ENCODE measurements at regions not wholly inside any gene's neighbourhood (a gene's known extent, or its start where the extent isn't known, plus 50 kb on each side); places are given as distances from the start of the nearest gene placed in this dataset.

DNA sequence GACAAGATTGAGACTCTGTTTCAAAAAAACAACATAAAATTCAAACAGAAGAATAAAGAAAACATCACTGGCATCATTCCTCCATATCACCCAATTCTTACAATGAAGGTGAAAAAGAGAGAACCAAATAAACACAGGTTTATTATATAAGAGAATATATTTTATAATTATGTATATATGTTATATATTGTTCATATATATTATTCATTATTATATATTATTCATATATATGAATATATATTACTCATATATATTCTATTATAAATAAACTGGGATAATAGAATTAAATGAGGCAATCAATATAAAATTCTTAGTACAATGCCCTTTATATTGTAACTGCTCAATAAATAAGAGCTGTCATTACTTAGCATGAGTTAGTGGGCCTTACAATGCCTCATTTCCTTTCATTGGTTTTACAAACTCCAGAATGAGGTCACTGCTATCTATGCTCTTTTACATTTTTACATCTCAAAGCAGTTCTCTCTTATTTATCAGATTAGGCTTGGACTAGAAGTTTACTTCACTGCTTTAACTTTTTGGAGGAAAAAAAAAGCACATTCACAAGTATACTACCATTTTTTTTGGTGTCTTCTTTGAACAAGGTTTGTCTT, 135.5 kb upstream of the TTC14 start:
- Histone ChIP-seq H3K9me3 (no peaks in the 10 kb centered on the region), H3K27ac (no peak overlapping the region), H3K4me3 (no peak overlapping the region), H3K27me3 (no peaks in the 10 kb centered on the region), H3K4me1 (no peaks in the 10 kb centered on the region), H3K36me3 (no peaks in the 10 kb centered on the region)
- intact Hi-C loops (cut with DNase I; ENCODE audit: low total_unique reads) (no loop called here), in situ Hi-C loops (cut with MboI; ENCODE audit: low sequenced_read_pairs in 4 of 4) (no loop called here)
- no peak for TF ChIP-seq POLR2A (IDR thresholded peaks at IDR 0.05)
- TF ChIP-seq, protein P1, sequence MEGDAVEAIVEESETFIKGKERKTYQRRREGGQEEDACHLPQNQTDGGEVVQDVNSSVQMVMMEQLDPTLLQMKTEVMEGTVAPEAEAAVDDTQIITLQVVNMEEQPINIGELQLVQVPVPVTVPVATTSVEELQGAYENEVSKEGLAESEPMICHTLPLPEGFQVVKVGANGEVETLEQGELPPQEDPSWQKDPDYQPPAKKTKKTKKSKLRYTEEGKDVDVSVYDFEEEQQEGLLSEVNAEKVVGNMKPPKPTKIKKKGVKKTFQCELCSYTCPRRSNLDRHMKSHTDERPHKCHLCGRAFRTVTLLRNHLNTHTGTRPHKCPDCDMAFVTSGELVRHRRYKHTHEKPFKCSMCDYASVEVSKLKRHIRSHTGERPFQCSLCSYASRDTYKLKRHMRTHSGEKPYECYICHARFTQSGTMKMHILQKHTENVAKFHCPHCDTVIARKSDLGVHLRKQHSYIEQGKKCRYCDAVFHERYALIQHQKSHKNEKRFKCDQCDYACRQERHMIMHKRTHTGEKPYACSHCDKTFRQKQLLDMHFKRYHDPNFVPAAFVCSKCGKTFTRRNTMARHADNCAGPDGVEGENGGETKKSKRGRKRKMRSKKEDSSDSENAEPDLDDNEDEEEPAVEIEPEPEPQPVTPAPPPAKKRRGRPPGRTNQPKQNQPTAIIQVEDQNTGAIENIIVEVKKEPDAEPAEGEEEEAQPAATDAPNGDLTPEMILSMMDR (IDR thresholded peaks at IDR 0.05 in 4 of 5, conservative IDR thresholded peaks at IDR 0.05 in 1 of 5): no peak
- no peak for ATAC-seq
- DNase-seq: no peak

DNA sequence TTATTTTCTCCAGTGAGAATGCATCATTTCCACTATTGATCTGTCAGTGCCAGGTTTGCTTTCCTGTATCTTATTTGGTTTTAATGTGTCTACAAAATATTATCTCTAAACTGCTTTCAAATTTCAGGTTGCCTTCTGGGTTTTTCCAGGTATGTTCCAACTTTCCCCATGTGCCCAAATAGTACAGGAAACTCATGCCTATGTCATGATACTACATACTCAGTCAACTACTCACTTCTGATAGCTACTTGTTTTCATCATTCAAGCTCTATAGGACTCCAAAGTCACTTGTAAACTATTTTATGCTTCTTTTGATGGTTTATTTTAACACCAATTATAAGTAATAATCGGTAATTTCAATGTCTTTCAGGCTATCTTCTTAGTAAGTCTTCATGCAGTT, 134.8 kb upstream of the TTC14 start:
- Histone ChIP-seq H3K4me3 (no peak overlapping the region), H3K9me3 (no peaks in the 10 kb centered on the region), H3K27me3 (no peaks in the 10 kb centered on the region), H3K4me1 (no peaks in the 10 kb centered on the region), H3K27ac (no peak overlapping the region), H3K36me3 (no peaks in the 10 kb centered on the region)
- TF ChIP-seq, protein P1 (IDR thresholded peaks at IDR 0.05 in 4 of 5, conservative IDR thresholded peaks at IDR 0.05 in 1 of 5): no peak
- no peak for TF ChIP-seq POLR2A (IDR thresholded peaks at IDR 0.05)
- intact Hi-C loops (cut with DNase I; ENCODE audit: low total_unique reads): no loop called here
- no peak for ATAC-seq
- no peak for DNase-seq
- in situ Hi-C loops (cut with MboI; ENCODE audit: low sequenced_read_pairs in 4 of 4): no loop called here

DNA sequence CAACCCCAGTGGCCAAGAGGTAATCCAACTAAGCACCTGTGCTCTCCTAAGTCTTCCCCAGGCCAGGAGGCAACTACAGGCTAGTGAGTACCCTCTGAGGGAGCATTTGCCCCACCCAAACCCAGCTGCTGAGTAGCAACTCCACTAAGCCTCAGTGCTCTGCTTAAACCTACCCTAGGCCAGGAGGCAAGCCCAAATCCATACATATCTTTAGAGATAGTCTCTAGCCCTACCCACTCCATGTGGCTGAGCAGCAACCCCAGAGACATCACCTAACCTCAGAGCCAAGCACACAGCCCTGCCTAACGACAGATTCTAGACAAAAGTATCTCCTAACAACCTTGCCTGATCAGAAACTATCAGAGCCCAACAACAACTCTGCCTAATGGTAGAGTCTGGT, 132.8 kb upstream of the TTC14 start:
- no peak overlapping the region for H3K27ac ChIP-seq
- no peaks in the 10 kb centered on the region for H3K4me1 ChIP-seq
- no peaks in the 10 kb centered on the region for H3K9me3 ChIP-seq
- in situ Hi-C loops (cut with MboI; ENCODE audit: low sequenced_read_pairs in 4 of 4) (no loop called here), intact Hi-C loops (cut with DNase I; ENCODE audit: low total_unique reads) (no loop called here)
- ATAC-seq (no peak), DNase-seq (no peak)
- TF ChIP-seq, protein P1 (IDR thresholded peaks at IDR 0.05 in 4 of 5, conservative IDR thresholded peaks at IDR 0.05 in 1 of 5): no peak
- TF ChIP-seq POLR2A (IDR thresholded peaks at IDR 0.05): no peak
- no peak overlapping the region for H3K4me3 ChIP-seq
- H3K36me3 ChIP-seq: no peaks in the 10 kb centered on the region
- no peaks in the 10 kb centered on the region for H3K27me3 ChIP-seq

DNA sequence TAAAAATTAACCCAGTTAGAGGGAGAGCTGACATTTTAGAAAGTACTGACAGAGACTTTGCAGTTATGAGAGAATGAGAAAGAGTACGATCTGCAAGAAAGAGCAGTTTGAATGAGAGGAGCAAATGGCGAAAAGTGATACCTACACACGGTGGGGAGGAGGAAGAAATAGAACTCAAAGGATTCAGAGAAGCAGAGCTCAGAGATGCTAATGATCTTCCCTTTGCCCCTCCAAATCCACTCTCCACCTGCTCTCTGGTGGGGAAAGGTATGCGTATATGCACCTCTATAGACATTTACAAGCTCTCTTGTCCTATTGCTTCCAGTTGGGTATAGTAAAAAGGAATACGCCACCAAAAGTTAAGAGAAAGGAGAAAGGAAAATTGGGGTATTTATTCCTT, 123.3 kb upstream of the TTC14 start:
- Histone ChIP-seq H3K27me3 (no peaks in the 10 kb centered on the region), H3K4me1 (no peaks in the 10 kb centered on the region), H3K36me3 (no peaks in the 10 kb centered on the region), H3K4me3 (no peak overlapping the region), H3K9me3 (no peaks in the 10 kb centered on the region), H3K27ac (no peak overlapping the region)
- intact Hi-C loops (cut with DNase I; ENCODE audit: low total_unique reads) (no loop called here), in situ Hi-C loops (cut with MboI; ENCODE audit: low sequenced_read_pairs in 4 of 4) (no loop called here)
- ATAC-seq: no peak
- TF ChIP-seq, protein P1 (IDR thresholded peaks at IDR 0.05 in 4 of 5, conservative IDR thresholded peaks at IDR 0.05 in 1 of 5): no peak
- no peak for TF ChIP-seq POLR2A (IDR thresholded peaks at IDR 0.05)
- DNase-seq: no peak

DNA sequence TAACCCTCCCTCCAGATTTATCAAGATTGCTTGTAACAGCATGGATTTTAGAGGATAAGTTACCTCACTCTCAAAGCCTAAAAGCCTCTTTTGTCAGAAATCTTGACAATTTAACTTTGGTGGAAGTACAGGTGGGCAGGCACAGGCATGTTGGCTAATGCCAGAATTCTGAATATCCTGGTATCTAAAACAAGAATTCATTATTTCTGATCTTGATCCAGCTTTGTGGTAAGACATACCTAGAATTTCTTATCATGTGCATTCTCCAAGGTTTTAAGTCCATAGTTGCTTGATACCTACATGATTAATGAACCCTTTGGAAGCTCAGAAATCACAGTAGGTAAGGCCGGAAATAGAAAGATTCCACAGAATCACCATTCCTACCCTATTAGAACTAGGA, 109.9 kb upstream of the TTC14 start:
- intact Hi-C loops (cut with DNase I; ENCODE audit: low total_unique reads): no loop called here
- no peak for ATAC-seq
- in situ Hi-C loops (cut with MboI; ENCODE audit: low sequenced_read_pairs in 4 of 4): no loop called here

More for the DNA sequence above, 109.9 kb upstream of the TTC14 start:
- Histone ChIP-seq H3K4me3 (no peak overlapping the region), H3K9me3 (no peaks in the 10 kb centered on the region), H3K27ac (no peak overlapping the region), H3K27me3 (no peaks in the 10 kb centered on the region), H3K36me3 (no peaks in the 10 kb centered on the region), H3K4me1 (no peaks in the 10 kb centered on the region)
- no peak for TF ChIP-seq POLR2A (IDR thresholded peaks at IDR 0.05)
- TF ChIP-seq, protein P1 (IDR thresholded peaks at IDR 0.05 in 4 of 5, conservative IDR thresholded peaks at IDR 0.05 in 1 of 5): no peak
- DNase-seq: no peak
